ENCODE measurements at regions not wholly inside any gene's neighbourhood (a gene's known extent, or its start where the extent isn't known, plus 50 kb on each side); places are given as distances from the start of the nearest gene placed in this dataset.

GRCh38 chr13:23969647-23970046, 72.3 kb upstream of the C1QTNF9B start:
- TF ChIP-seq CTCF (optimal IDR thresholded peaks at IDR 0.05 in 1 of 3, IDR thresholded peaks at IDR 0.05 in 1 of 3, conservative IDR thresholded peaks at IDR 0.05 in 1 of 3; ENCODE audit: extremely low read depth in 1 of 3, insufficient read depth in 2 of 3, low read length in 3 of 3) (no peak), EZH2 (IDR thresholded peaks at IDR 0.05; ENCODE audit: low read length) (no peak)
